Esophagus squamous epithelium (tissue), 4 donors: ENCODE measurements at regions not wholly inside any gene's neighbourhood (a gene's known extent, or its start where the extent isn't known, plus 50 kb on each side); places are given as distances from the start of the nearest gene placed in this dataset.

Experiments used
- CTCF ChIP-seq, 6 experiments: fragments of 450-650 bp in 4 of 6; fragments of 200-600 bp in 2 of 6; sonication (generic) in 2 of 6; IDR thresholded peaks; one replicate each; pipeline ENCODE4 v1.5.1; 2016 to 2019; ENCODE audit warnings: antibody characterized with exemption in 6 of 6, mild to moderate bottlenecking in 4 of 6, moderate library complexity in 4 of 6
- POLR2A ChIP-seq, 4 donors: fragments of 450-650 bp; IDR thresholded peaks; one replicate each; pipeline ENCODE4 v1.6.1; 2017; ENCODE audit warnings: antibody characterized with exemption in 4 of 4, mild to moderate bottlenecking in 4 of 4, moderate library complexity in 3 of 4

DNA sequence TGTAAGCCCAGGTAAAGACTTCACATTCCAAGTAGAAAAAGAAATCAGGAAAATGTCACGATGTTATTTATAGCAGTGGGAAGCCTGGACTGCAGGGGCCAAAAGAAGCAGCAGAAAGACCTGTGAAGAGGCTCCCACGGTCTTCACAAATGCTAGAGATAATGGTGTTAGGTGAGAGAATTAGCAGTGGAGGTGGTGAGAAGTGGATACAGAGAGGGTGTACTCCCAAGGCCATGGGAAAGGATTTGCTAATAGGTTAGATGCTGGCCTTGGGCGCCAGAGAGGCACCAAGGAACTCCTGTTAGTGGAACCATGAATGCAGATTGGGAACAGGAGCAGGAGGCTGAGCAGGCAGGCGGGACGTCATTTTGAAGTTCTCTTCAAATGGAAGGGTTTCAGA, 386.1 kb downstream of the C12orf75 start:
- TF ChIP-seq CTCF (IDR thresholded peaks at IDR 0.05) (no peak), POLR2A (IDR thresholded peaks at IDR 0.05) (no peak)
